Esophagus muscularis mucosa (tissue), 4 donors: ENCODE measurements at regions not wholly inside any gene's neighbourhood (a gene's known extent, or its start where the extent isn't known, plus 50 kb on each side); places are given as distances from the start of the nearest gene placed in this dataset.

Experiments
- DNase-seq: peaks from one replicate; pipeline ENCODE4 v3.0.0-alpha.2; 2017; ENCODE audit errors: extremely low spot score
- H3K27ac ChIP-seq, 4 donors: fragments of 200-600 bp; sonication (generic); replicated peaks in 1 of 4; 1 replicate in 3 of 4; 2 replicates in 1 of 4; pipeline ENCODE4 v1.5.1; 2016 to 2019; ENCODE audit warnings: mild to moderate bottlenecking in 1 of 4
- H3K27me3 ChIP-seq, 4 donors: fragments of 200-600 bp; sonication (generic); one replicate each; pipeline versions ENCODE4 v1.5.1 to v1.6.0; 2016 to 2019
- H3K36me3 ChIP-seq, 4 donors: fragments of 200-600 bp; sonication (generic); one replicate each; pipeline ENCODE4 v1.5.1; 2016 to 2019
- H3K4me1 ChIP-seq, 4 donors: fragments of 200-600 bp; sonication (generic); one replicate each; pipeline ENCODE4 v1.5.1; 2016 to 2019
- H3K4me3 ChIP-seq, 4 donors: fragments of 200-600 bp; sonication (generic); 1 replicate in 2 of 4; 2 replicates in 2 of 4; pipeline ENCODE4 v1.5.1; 2016 to 2019; ENCODE audit warnings: mild to moderate bottlenecking in 4 of 4, moderate library complexity in 1 of 4
- H3K9me3 ChIP-seq, 4 donors: fragments of 200-600 bp; sonication (generic); 1 replicate in 3 of 4; 2 replicates in 1 of 4; pipeline ENCODE4 v1.5.1; 2016 to 2019
- EP300 ChIP-seq: sonication (generic); formaldehyde crosslinking; IDR thresholded peaks from one replicate; pipeline ENCODE4 v1.6.1; 2017; ENCODE audit warnings: antibody characterized with exemption
- POLR2A ChIP-seq: fragments of 450-650 bp; IDR thresholded peaks from one replicate; pipeline ENCODE4 v1.6.1; 2017; ENCODE audit warnings: antibody characterized with exemption, moderate library complexity, mild to moderate bottlenecking, low read depth
- POLR2AphosphoS5 ChIP-seq, 2 donors: sonication (generic); formaldehyde crosslinking; IDR thresholded peaks; one replicate each; pipeline ENCODE4 v1.6.1; 2017; ENCODE audit warnings: antibody characterized with exemption in 2 of 2
- WGBS: methylation state at CpG from one replicate; pipeline ENCODE4 v1.1.5; 2018; 5-methylcytosine and 5-hydroxymethylcytosine counted together
- intact Hi-C: fragments of 100-400 bp; cut with DNase I; formaldehyde crosslinking; loops from one replicate; pipeline ENCODE4 v1.15.1; 2023
- TF ChIP-seq, protein P1 (sequence below), 3 experiments: fragments of 200-600 bp in 2 of 3; fragments of 450-650 bp in 1 of 3; sonication (generic) in 2 of 3; IDR thresholded peaks; one replicate each; pipeline ENCODE4 v1.5.1; 2017 to 2019; ENCODE audit warnings: antibody characterized with exemption in 3 of 3, mild to moderate bottlenecking in 2 of 3, moderate library complexity in 1 of 3

DNA sequence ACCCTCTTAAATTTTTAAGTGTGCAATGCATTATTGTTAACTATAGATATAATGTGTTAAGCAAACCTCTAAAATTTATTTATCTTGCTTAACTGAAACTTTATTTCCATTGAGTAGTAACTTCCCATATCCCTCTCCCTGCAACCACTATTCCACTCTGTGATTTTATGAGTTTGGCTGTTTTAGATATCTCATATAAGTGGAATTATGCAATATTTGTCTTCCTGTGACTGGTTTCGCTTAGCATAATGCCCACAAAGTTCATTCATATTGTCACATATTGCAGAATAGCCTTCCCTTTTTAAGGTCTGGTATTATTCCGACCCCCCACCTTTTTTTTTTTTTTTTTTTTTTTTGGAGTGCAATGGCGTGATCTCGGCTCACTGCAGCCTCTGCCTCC is 247.6 kb downstream of the EMP1 start:
- intact Hi-C loops, result no loop called here
- Histone ChIP-seq H3K27me3 (no peaks in the 10 kb centered on the region), H3K36me3 (no peaks in the 10 kb centered on the region), H3K27ac (no peak overlapping the region), H3K4me3 (no peak overlapping the region), H3K4me1 (peaks cover 0 to 11% (median 8%) of the 10 kb centered on the region in 4 donors), H3K9me3 (no peaks in the 10 kb centered on the region)
- DNase-seq, result no peak
- 85% methylated on average over 4 of the region's 4 CpGs for WGBS
- TF ChIP-seq, protein P1, sequence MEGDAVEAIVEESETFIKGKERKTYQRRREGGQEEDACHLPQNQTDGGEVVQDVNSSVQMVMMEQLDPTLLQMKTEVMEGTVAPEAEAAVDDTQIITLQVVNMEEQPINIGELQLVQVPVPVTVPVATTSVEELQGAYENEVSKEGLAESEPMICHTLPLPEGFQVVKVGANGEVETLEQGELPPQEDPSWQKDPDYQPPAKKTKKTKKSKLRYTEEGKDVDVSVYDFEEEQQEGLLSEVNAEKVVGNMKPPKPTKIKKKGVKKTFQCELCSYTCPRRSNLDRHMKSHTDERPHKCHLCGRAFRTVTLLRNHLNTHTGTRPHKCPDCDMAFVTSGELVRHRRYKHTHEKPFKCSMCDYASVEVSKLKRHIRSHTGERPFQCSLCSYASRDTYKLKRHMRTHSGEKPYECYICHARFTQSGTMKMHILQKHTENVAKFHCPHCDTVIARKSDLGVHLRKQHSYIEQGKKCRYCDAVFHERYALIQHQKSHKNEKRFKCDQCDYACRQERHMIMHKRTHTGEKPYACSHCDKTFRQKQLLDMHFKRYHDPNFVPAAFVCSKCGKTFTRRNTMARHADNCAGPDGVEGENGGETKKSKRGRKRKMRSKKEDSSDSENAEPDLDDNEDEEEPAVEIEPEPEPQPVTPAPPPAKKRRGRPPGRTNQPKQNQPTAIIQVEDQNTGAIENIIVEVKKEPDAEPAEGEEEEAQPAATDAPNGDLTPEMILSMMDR (IDR thresholded peaks at IDR 0.05), result no peak
- TF ChIP-seq POLR2A (no peak), EP300 (no peak), POLR2AphosphoS5 (IDR thresholded peaks at IDR 0.05) (no peak)

DNA sequence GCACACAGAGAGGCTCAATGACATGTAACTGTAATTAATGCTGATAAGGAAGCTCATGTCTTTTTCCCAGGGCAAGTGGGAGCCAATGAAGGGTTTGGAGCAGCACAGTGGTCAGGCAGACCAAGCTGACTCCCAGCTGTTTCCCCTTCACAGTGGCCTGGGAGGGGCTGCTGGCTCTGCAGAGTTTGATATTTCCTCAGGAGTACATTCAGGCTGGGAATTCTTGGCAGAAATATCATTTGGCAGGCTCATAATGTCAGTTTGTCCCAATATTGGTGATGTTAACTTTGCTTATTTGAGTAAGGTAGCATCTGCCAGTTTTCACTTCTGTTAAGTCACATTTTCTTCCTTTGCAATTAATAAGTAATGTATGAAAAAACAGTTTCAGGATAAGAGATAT is 247.0 kb downstream of the EMP1 start:
- Histone ChIP-seq H3K4me1 (peaks cover 0 to 11% (median 8%) of the 10 kb centered on the region in 4 donors), H3K36me3 (no peaks in the 10 kb centered on the region), H3K4me3 (no peak overlapping the region), H3K27me3 (no peaks in the 10 kb centered on the region), H3K9me3 (no peaks in the 10 kb centered on the region), H3K27ac (peak overlapping the region in 2 of 4 donors; percentile 11 to 51)
- peak; percentile 90 for DNase-seq
- intact Hi-C loops, result no loop called here
- TF ChIP-seq POLR2A, result no peak
- no peak for TF ChIP-seq POLR2AphosphoS5 (IDR thresholded peaks at IDR 0.05)
- TF ChIP-seq, protein P1 (IDR thresholded peaks at IDR 0.05), result no peak
- no peak for TF ChIP-seq EP300

GRCh38 chr12:13443028-13443427 is 246.5 kb downstream of the EMP1 start:
- Histone ChIP-seq H3K27me3 (no peaks in the 10 kb centered on the region), H3K4me3 (no peak overlapping the region), H3K27ac (peak overlapping the region in 2 of 4 donors; percentile 11 to 51), H3K36me3 (no peaks in the 10 kb centered on the region), H3K9me3 (no peaks in the 10 kb centered on the region), H3K4me1 (peaks cover 0 to 11% (median 8%) of the 10 kb centered on the region in 4 donors)
- intact Hi-C loops, result no loop called here
- 84% methylated on average over 2 of the region's 2 CpGs for WGBS
- TF ChIP-seq EP300, result no peak
- TF ChIP-seq POLR2AphosphoS5 (IDR thresholded peaks at IDR 0.05), result no peak
- no peak for TF ChIP-seq POLR2A
- TF ChIP-seq, protein P1 (IDR thresholded peaks at IDR 0.05), result no peak
- peak; percentile 83 for DNase-seq

DNA sequence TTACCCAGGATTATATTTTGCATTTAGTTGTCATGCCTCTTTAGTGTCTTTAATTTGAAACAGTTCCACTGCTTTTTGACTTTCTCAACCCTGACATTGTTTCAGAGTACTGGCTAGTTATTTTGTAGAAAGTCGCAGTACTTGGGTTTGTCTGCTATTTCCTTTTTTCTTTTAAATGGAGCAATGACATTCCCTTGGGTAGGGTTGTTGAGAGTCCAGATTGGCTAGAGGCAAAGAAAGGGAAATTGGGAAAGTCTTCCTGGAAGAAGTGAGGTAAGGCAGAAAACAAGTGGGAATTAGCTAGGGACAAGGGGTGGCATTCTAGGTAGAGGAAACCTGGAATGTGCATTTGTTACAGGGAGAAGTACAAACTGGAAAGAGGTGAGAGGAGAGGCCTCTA is 245.9 kb downstream of the EMP1 start:
- no peak overlapping the region for H3K4me3 ChIP-seq
- no peaks in the 10 kb centered on the region for H3K27me3 ChIP-seq
- no peaks in the 10 kb centered on the region for H3K36me3 ChIP-seq
- H3K4me1 ChIP-seq, result peaks cover 0 to 11% (median 8%) of the 10 kb centered on the region in 4 donors
- peak overlapping the region in 2 of 4 donors; percentile 11 to 51 for H3K27ac ChIP-seq
- DNase-seq, result peak; percentile 62
- intact Hi-C loops, result no loop called here
- no peak for TF ChIP-seq POLR2A
- TF ChIP-seq, protein P1 (IDR thresholded peaks at IDR 0.05), result no peak
- no peak for TF ChIP-seq EP300
- no peak for TF ChIP-seq POLR2AphosphoS5 (IDR thresholded peaks at IDR 0.05)
- WGBS, result 77% methylated on average over 1 of the region's 1 CpG
- no peaks in the 10 kb centered on the region for H3K9me3 ChIP-seq

DNA sequence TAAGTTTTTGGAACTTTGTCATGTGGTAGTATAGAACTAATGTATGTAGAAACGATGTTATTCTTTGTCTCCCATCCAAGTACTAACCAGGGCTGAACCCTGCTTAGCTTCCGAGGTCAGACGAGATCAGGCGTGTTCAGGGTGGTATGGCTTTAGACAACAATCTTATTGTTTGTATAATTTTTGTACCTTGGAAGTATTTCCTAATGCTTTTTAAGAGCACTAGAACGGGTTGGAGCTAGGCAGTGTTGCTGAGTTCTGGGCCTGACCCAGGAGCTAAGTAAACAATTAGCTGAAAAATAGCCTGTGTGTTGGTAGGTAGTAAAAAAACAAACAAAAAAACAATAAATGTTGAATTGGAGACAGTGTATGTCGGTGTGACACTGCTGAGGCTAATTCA is 244.3 kb downstream of the EMP1 start:
- no peaks in the 10 kb centered on the region for H3K36me3 ChIP-seq
- H3K27ac ChIP-seq, result no peak overlapping the region
- H3K27me3 ChIP-seq, result no peaks in the 10 kb centered on the region
- peaks cover 0 to 11% (median 8%) of the 10 kb centered on the region in 4 donors for H3K4me1 ChIP-seq
- H3K4me3 ChIP-seq, result no peak overlapping the region
- intact Hi-C loops, result no loop called here
- WGBS, result 87% methylated on average over 6 of the region's 6 CpGs
- TF ChIP-seq EP300 (no peak), POLR2A (no peak), POLR2AphosphoS5 (IDR thresholded peaks at IDR 0.05) (no peak)
- TF ChIP-seq, protein P1 (IDR thresholded peaks at IDR 0.05), result no peak
- no peaks in the 10 kb centered on the region for H3K9me3 ChIP-seq
- no peak for DNase-seq
